ENCODE measurements at regions not wholly inside any gene's neighbourhood (a gene's known extent, or its start where the extent isn't known, plus 50 kb on each side); places are given as distances from the start of the nearest gene placed in this dataset.
"Not testable (repeated sequence)": the region's sequence is repeated elsewhere in the genome, so short reads cannot be mapped to it uniquely, and the experiment has no call there.

- DNase-seq (ENCODE audit: low read depth) = no peak
Measured at GRCh38 chr12:126982707-126983106, 1284.3 kb upstream of the TMEM132C start.

- not testable (repeated sequence) for DNase-seq (ENCODE audit: low read depth)
Measured at GRCh38 chr12:126983735-126984134, 1283.2 kb upstream of the TMEM132C start.

DNA sequence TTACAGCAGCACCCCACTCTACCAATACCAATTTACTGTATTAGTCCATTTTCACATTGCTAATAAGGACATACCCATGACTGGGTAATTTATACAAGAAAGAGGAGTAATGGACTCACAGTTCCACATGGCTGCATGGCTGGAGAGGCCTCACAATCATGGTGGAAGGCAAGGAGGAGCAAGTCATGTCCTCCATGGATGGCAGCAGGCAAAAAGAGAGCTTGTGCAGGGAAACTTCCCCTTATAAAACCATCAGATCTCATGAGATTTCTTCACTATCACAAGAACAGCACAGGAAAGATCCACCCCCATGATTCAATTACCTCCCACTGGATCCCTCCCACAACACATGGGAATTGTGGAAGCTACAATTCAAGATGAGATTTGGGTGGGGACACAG, 1281.3 kb upstream of the TMEM132C start:
- not testable (repeated sequence) for DNase-seq (ENCODE audit: low read depth)

GRCh38 chr12:126989532-126989931, 1277.4 kb upstream of the TMEM132C start:
- no peak for DNase-seq (ENCODE audit: low read depth)

GRCh38 chr12:126993898-126994297, 1273.1 kb upstream of the TMEM132C start:
- no peak for DNase-seq (ENCODE audit: low read depth)

DNA sequence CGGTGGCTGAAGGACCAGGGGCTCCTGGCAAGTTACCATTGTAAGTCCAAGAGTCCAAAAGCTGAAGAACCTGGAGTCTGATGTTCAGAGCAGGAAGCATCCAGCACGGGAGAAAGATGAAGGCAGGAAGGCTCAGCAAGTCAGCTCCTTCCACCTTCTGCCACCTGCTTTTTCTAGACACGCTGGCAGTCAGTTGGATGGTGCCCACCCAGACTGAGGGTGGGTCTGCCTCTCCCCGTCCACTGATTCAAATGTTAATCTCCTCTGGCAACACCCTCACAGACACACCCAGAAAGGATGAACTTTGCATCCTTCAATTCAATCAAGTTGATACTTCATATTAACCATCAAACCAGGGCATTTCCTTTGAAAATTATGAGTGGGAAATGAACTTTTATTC, 1272.4 kb upstream of the TMEM132C start:
- no peak for DNase-seq (ENCODE audit: low read depth)

- no peak for DNase-seq (ENCODE audit: low read depth)
Measured at GRCh38 chr12:126998031-126998430, 1268.9 kb upstream of the TMEM132C start.

DNA sequence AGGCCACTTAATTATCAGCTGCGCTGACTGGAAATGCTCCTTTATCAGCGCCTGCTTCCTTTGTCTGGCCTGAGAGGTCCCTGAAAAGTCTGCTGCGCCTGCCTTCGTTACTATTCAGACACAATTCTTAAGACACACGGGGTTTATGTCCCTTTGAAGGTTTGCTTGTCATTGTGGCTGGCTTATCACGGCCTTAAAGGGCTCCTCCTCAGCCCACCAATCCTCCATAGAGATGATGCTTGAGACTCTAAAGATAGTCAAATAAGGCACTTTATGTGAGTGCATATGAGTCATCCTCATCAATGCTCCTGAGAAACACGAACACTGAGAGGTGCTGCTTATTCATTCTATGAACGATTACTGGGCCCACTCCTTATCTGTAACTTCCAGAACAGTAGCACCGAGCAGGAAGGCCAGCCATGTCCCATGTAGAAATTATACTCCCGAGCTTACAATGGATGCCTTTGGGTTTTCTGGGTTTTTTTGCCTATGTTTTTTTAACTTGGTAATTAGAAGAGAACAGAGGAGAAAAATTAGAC, 1268.2 kb upstream of the TMEM132C start:
- no peak for DNase-seq (ENCODE audit: low read depth)

GRCh38 chr12:126999352-126999751, 1267.6 kb upstream of the TMEM132C start:
- no peak for DNase-seq (ENCODE audit: low read depth)

- no peak for DNase-seq (ENCODE audit: low read depth)
Measured at GRCh38 chr12:127005406-127005805, 1261.6 kb upstream of the TMEM132C start.

GRCh38 chr12:127006972-127007371, 1260.0 kb upstream of the TMEM132C start:
- DNase-seq (ENCODE audit: low read depth) = no peak

- no peak for DNase-seq (ENCODE audit: low read depth)
Measured at GRCh38 chr12:127008755-127009403, 1258.1 kb upstream of the TMEM132C start.

DNA sequence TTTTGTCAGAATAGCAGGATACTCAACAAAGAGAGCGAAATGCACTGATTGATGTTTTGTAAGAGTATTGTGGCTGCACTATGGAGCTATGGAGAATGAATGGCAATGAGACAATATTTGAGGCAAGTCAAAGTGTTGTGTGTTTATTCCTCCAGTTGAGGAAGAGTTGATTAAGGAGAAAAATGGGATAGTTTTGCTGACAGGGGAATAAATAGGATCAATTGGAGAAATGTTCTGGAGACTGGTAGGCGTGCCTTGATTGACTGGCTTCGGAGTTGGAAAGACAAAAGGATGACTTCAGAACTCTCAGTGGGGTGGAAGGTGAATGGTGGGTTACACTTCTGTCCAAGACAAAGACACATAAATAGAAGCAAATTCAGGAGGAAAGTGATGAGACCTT, 1254.9 kb upstream of the TMEM132C start:
- DNase-seq (ENCODE audit: low read depth) = no peak

- DNase-seq (ENCODE audit: low read depth) = no peak
Measured at GRCh38 chr12:127013197-127013596, 1253.8 kb upstream of the TMEM132C start.

DNA sequence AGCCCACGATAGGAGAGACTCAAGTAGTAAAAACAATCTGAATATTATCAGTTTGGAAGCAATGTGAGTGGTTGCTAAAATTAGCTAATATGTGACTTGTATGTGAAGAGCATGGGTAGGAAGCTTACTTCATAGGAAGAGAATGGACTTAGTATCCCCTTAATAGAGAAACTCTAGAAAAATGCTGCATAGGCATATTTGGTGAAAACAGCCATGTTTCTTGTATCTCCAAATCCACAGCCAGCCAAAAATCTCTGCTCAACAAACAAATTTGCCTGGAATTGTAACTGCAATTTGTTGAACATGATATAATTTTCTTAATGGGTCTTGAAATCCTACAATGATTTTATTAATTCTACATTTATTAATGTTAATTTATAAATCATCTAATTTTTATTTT, 1252.9 kb upstream of the TMEM132C start:
- no peak for DNase-seq (ENCODE audit: low read depth)

GRCh38 chr12:127024791-127025190, 1242.2 kb upstream of the TMEM132C start:
- DNase-seq (ENCODE audit: low read depth) = no peak

- no peak for DNase-seq (ENCODE audit: low read depth)
Measured at GRCh38 chr12:127025545-127025944, 1241.4 kb upstream of the TMEM132C start.

- no peak for DNase-seq (ENCODE audit: low read depth)
Measured at GRCh38 chr12:127035011-127035879, 1231.7 kb upstream of the TMEM132C start.

GRCh38 chr12:127038152-127038551, 1228.8 kb upstream of the TMEM132C start:
- no peak for DNase-seq (ENCODE audit: low read depth)

DNA sequence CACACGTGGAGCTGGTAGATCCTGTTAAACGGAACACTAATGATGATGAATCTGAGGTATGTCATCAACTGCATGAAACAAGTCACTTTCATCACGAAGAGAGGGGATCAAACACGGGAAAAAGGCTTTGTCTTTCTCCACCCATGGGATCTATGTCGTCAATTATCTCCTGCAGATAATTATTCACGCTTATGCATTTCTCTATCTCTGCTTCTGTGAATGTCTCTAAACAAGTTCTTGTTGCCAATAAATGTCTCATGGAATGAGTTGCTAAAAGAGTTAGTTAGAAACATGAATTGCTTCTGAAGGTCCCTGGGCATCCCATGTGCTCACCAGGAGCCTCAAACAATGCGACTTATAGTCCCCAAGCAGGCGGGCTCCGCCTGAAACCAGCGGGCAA, 1228.2 kb upstream of the TMEM132C start:
- no peak for DNase-seq (ENCODE audit: low read depth)

DNA sequence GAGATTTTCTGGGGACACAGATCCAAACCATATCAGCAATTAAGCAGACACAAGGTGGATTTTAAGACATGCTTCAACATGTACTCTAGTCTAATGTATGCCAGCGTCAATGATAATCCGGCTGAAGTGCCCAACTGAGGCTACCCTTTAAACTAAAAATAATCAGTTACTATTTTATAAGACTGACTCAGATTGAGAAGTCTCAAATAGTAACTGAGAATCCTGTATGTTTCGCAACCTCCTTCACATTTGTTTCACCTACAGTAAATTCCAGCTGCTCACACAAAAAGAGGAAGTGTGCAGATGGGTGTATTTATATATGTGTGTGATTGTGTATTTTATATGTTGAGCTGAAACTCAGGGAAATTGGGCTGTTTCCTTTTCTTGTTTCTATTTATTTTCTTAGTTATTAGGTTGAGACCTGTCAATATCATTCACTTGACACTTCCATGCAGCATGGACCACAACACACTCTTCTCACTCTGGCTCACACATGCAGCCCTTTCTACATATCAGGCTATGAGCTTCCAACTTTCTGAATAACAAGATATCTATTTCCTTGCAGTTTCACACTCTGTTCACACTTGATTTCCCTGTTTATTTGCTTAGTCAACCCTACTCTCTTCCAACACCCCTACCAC, 1224.9 kb upstream of the TMEM132C start:
- DNase-seq (ENCODE audit: low read depth) = no peak

DNA sequence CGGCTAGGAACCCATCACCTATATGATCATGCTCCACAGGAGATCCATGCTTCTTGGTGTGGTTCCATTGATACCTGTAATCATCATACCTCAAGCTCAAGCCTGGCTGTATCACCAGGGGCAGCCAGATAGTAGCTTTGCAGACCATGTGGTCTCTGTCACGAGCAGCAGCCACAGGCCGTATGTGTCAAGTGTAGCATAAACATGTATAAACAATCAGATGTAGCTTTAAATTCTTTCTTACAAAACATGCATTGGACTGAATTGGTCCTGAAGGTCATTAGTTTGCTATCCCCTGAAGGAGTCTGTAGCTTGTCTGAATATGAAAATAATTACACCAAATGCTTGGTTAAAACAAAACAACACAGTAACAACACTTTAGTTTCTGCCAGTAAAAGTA, 1223.2 kb upstream of the TMEM132C start:
- DNase-seq (ENCODE audit: low read depth) = no peak

DNA sequence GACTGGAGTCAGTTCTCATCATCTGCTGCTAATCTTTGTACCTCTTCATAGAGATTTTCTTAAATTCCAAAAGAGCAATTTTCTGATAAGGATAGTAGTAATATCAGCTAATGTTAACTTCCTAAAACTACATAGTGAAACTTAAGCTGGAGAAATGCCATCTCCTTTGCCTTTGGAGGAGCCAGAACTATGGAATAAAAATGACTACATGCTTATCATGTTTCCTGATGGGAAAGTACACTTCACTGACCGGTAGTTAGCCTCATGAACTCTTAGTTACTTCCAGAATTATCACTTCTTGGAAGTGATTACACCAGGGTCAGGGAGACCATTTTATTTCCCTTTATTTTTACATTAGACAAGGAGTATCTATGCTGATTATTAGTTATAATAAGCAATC, 1222.1 kb upstream of the TMEM132C start:
- DNase-seq (ENCODE audit: low read depth) = no peak

All from stromal cell of bone marrow (primary cell).